GM12878 (cell line): ENCODE measurements at regions not wholly inside any gene's neighbourhood (a gene's known extent, or its start where the extent isn't known, plus 50 kb on each side); places are given as distances from the start of the nearest gene placed in this dataset.

Experiments used
- BHLHE40 ChIP-seq, 2 experiments: fragments of 450-650 bp in 1 of 2; IDR thresholded peaks; 2 replicates each; pipeline ENCODE4 v1.6.1; 2011 to 2017; ENCODE audit warnings: low read depth in 2 of 2, borderline replicate concordance in 1 of 2, improper control_type of control experiment in 1 of 2, low read length in 1 of 2, mild to moderate bottlenecking in 1 of 2
- E4F1 ChIP-seq: fragments of 450-650 bp; IDR thresholded peaks from 2 replicates; pipeline ENCODE4 v1.6.1; 2018; ENCODE audit warnings: borderline replicate concordance, mild to moderate bottlenecking; ENCODE audit not compliant: partially characterized antibody
- FOXK2 ChIP-seq: fragments of 450-650 bp; IDR thresholded peaks from 2 replicates; pipeline ENCODE4 v1.6.1; 2017; ENCODE audit warnings: mild to moderate bottlenecking, moderate library complexity
- FOXM1 ChIP-seq: IDR thresholded peaks from 2 replicates; pipeline ENCODE4 v1.6.1; 2012; ENCODE audit warnings: low read depth, mild to moderate bottlenecking, inconsistent platforms, low read length, moderate library complexity
- GABPA ChIP-seq: IDR thresholded peaks from 2 replicates; pipeline ENCODE4 v1.6.1; 2014; ENCODE audit warnings: antibody characterized with exemption, low read depth, mild to moderate bottlenecking, inconsistent platforms
- HSF1 ChIP-seq: fragments of 150-350 bp; IDR thresholded peaks from 2 replicates; pipeline ENCODE4 v1.6.1; 2014; ENCODE audit warnings: mild to moderate bottlenecking, low read depth, low read length
- IKZF1 ChIP-seq: fragments of 450-650 bp; conservative IDR thresholded peaks from 2 replicates; pipeline ENCODE4 v1.6.1; 2017; ENCODE audit warnings: antibody characterized with exemption, mild to moderate bottlenecking
- IRF3 ChIP-seq: fragments of 450-650 bp; IDR thresholded peaks from 2 replicates; pipeline ENCODE4 v1.6.1; 2014; ENCODE audit warnings: mild to moderate bottlenecking
- JUNB ChIP-seq: IDR thresholded peaks from 2 replicates; pipeline ENCODE4 v1.6.1; 2016; ENCODE audit warnings: antibody characterized with exemption, mild to moderate bottlenecking
- KDM1A ChIP-seq: fragments of 200-600 bp; sonication (generic); IDR thresholded peaks from 2 replicates; pipeline ENCODE4 v1.6.1; 2016; ENCODE audit warnings: borderline replicate concordance
- LARP7 ChIP-seq: fragments of 450-650 bp; IDR thresholded peaks from 2 replicates; pipeline ENCODE4 v1.6.1; 2017; ENCODE audit warnings: mild to moderate bottlenecking
- MLLT1 ChIP-seq: fragments of 450-650 bp; IDR thresholded peaks from 2 replicates; pipeline ENCODE4 v1.6.1; 2016; ENCODE audit warnings: mild to moderate bottlenecking
- MTA2 ChIP-seq: fragments of 450-650 bp; IDR thresholded peaks from 2 replicates; pipeline ENCODE4 v1.6.1; 2016; ENCODE audit warnings: low read depth, mild to moderate bottlenecking, moderate library complexity
- NFXL1 ChIP-seq: fragments of 450-650 bp; IDR thresholded peaks from 2 replicates; pipeline ENCODE4 v1.6.1; 2017; ENCODE audit warnings: antibody characterized with exemption, mild to moderate bottlenecking, borderline replicate concordance
- NKRF ChIP-seq: fragments of 450-650 bp; conservative IDR thresholded peaks from 2 replicates; pipeline ENCODE4 v1.6.1; 2017; ENCODE audit warnings: mild to moderate bottlenecking, moderate library complexity
- NR2F1 ChIP-seq: fragments of 450-650 bp; conservative IDR thresholded peaks from 2 replicates; pipeline ENCODE4 v1.6.1; 2017; ENCODE audit warnings: mild to moderate bottlenecking
- RUNX3 ChIP-seq: IDR thresholded peaks from 2 replicates; pipeline ENCODE4 v1.6.1; 2012; ENCODE audit warnings: low read length, inconsistent platforms
- SPI1 ChIP-seq: IDR thresholded peaks from 2 replicates; pipeline ENCODE4 v1.6.1; 2011; ENCODE audit warnings: low read depth, mild to moderate bottlenecking, low read length, moderate library complexity, borderline replicate concordance; ENCODE audit not compliant: insufficient read depth
- TARDBP ChIP-seq: IDR thresholded peaks from 2 replicates; pipeline ENCODE4 v1.6.1; 2016; ENCODE audit warnings: borderline replicate concordance
- YBX1 ChIP-seq: fragments of 450-650 bp; IDR thresholded peaks from 2 replicates; pipeline ENCODE4 v1.6.1; 2016; ENCODE audit warnings: antibody characterized with exemption
- ZNF207 ChIP-seq: fragments of 450-650 bp; IDR thresholded peaks from 2 replicates; pipeline ENCODE4 v1.6.1; 2014; ENCODE audit warnings: antibody characterized with exemption, mild to moderate bottlenecking, borderline replicate concordance
- ZNF24 ChIP-seq: fragments of 450-650 bp; IDR thresholded peaks from 2 replicates; pipeline ENCODE4 v1.6.1; 2017; ENCODE audit warnings: antibody characterized with exemption, mild to moderate bottlenecking

- TF ChIP-seq SPI1 (no peak), NFXL1 (no peak), ZNF207 (no peak), HSF1 (no peak), BHLHE40 (IDR thresholded peaks at IDR 0.05; ENCODE audit: borderline replicate concordance in 1 of 2, low read depth in 2 of 2, low read length in 1 of 2) (0 out of 4 replicates have a peak, but pooled peaks of 1 of the 2 experiments have one; percentile 15), NKRF (no peak), IRF3 (no peak), IKZF1 (peak; percentile 25; the same call in 1 of the 2 replicates), GABPA (no peak), MTA2 (no peak), TARDBP (no peak), MLLT1 (no peak), JUNB (peak; percentile 59), FOXM1 (peak; percentile 59; the same call in 1 of the 2 replicates), ZNF24 (no peak), RUNX3 (peak; percentile 87), KDM1A (no peak), YBX1 (no peak), LARP7 (no peak), E4F1 (no peak), NR2F1 (no peak), FOXK2 (no peak)
These were observed 113.5 kb downstream of the VSIG4 start (continued) for GRCh38 chrX:65926095-65927019.
